Activated CD8-positive, alpha-beta T cell treated with anti-CD3 and anti-CD28 coated beads for 36 hours (primary cell): ENCODE measurements at regions not wholly inside any gene's neighbourhood (a gene's known extent, or its start where the extent isn't known, plus 50 kb on each side); places are given as distances from the start of the nearest gene placed in this dataset.

ENCODE experiments used
- ATAC-seq: fragments of 200-7000 bp; cut with Tn5 transposase; one replicate; pipeline ENCODE4 v1.10.0; 2021; ENCODE audit warnings: mild to moderate bottlenecking, moderate library complexity
- CTCF ChIA-PET: fragments of 350-600 bp; sonication (Branson Sonifier 250); formaldehyde crosslinking; loops from one replicate; lab custom pipeline; 2021; ENCODE audit warnings: antibody characterized with exemption; lab: Charles Lee
- POLR2A ChIA-PET: fragments of 350-600 bp; sonication (Branson Sonifier 250); formaldehyde crosslinking; loops from one replicate; lab custom pipeline; 2021; ENCODE audit warnings: antibody characterized with exemption; lab: Charles Lee
- DNase-seq: peaks from one replicate; pipeline ENCODE4 v3.0.0-alpha.2; 2020
- H3K27ac Mint-ChIP-seq: one replicate; pipeline ENCODE4 v1.8.0; 2021; ENCODE audit warnings: mild to moderate bottlenecking, mixed read lengths
- H3K27me3 Mint-ChIP-seq: one replicate; pipeline ENCODE4 v1.8.0; 2021; ENCODE audit warnings: mixed read lengths
- H3K36me3 Mint-ChIP-seq: one replicate; pipeline ENCODE4 v1.8.0; 2021; ENCODE audit warnings: low read depth, mixed read lengths
- H3K4me1 Mint-ChIP-seq: one replicate; pipeline ENCODE4 v1.8.0; 2021; ENCODE audit warnings: low read depth, mixed read lengths
- H3K4me3 Mint-ChIP-seq: one replicate; pipeline ENCODE4 v1.8.0; 2021; ENCODE audit warnings: mild to moderate bottlenecking, moderate library complexity, mixed read lengths
- H3K9me3 Mint-ChIP-seq: one replicate; pipeline ENCODE4 v1.8.0; 2021; ENCODE audit warnings: mixed read lengths
- intact Hi-C: fragments of 100-400 bp; cut with micrococcal nuclease; formaldehyde crosslinking; loops from one replicate; pipeline ENCODE4 v1.10.0; 2022
- TF ChIP-seq, protein P1 (sequence below): fragments of 200-600 bp; IDR thresholded peaks from one replicate; pipeline ENCODE4 v1.8.0; 2022; ENCODE audit warnings: antibody characterized with exemption, mild to moderate bottlenecking

DNA sequence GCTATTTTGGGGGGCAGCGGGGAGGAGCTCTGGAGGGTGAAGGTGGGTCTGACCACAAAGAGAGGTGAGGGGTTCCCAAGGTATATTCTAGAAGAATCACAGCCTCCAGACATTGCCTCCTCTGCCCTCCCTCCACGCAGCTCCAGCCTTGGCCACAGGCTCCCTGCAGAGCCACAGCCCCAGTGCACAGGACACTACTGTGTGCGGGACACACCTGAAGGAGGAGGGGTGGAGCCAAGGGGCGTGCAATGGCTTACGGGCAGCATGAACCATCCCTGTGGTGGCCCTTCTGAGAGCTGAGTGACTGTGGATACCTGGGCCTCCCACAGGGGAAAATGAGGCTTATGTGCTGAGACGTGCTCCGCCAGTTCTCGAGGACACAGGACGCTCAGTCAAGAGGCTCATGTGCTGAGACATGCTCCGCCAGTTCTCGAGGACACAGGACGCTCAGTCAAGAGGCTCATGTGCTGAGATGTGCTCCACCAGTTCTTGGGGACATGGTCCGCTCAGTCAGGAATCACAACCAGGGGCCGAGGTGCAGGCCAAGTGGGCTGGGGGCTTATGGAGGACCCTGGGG, 417.3 kb downstream of the SHANK2 start:
- ATAC-seq (no peak), DNase-seq (no peak)
- Mint-ChIP-seq H3K9me3 (peaks cover 3% of the 10 kb centered on the region), H3K36me3 (no peaks in the 10 kb centered on the region), H3K4me3 (no peak overlapping the region), H3K4me1 (no peaks in the 10 kb centered on the region), H3K27ac (no peak overlapping the region), H3K27me3 (no peaks in the 10 kb centered on the region)
- intact Hi-C loops: no loop called here
- TF ChIP-seq, protein P1, sequence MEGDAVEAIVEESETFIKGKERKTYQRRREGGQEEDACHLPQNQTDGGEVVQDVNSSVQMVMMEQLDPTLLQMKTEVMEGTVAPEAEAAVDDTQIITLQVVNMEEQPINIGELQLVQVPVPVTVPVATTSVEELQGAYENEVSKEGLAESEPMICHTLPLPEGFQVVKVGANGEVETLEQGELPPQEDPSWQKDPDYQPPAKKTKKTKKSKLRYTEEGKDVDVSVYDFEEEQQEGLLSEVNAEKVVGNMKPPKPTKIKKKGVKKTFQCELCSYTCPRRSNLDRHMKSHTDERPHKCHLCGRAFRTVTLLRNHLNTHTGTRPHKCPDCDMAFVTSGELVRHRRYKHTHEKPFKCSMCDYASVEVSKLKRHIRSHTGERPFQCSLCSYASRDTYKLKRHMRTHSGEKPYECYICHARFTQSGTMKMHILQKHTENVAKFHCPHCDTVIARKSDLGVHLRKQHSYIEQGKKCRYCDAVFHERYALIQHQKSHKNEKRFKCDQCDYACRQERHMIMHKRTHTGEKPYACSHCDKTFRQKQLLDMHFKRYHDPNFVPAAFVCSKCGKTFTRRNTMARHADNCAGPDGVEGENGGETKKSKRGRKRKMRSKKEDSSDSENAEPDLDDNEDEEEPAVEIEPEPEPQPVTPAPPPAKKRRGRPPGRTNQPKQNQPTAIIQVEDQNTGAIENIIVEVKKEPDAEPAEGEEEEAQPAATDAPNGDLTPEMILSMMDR: no peak
- POLR2A ChIA-PET: interaction anchor here (0.7 kb wide), 1 partner anchor 65 kb away, joined by 3 read pairs; no protein-coding TSS in a partner anchor
- CTCF ChIA-PET: no interaction called here

DNA sequence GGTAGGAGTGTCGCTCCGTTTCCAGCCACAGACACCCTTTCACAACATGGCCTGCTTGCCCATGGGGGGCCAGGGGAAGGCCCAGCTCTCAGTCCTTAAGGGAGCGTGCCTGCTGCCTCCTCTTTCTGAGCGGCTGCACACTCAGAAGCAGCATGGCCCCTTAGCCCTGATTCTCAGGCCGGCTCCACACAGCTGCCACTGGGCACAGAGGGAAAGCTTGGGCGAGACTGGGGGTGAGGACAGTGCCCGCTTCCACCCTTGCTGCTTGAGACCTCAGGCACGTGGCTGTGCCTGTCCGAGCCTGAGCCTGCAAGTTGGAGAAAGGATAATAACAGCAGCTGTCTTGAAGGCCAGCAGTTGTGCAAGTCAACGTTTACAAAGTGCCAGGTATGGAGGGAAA, 416.3 kb downstream of the SHANK2 start:
- Mint-ChIP-seq H3K9me3 (peaks cover 3% of the 10 kb centered on the region), H3K27ac (no peak overlapping the region), H3K27me3 (no peaks in the 10 kb centered on the region), H3K4me3 (no peak overlapping the region), H3K4me1 (no peaks in the 10 kb centered on the region), H3K36me3 (no peaks in the 10 kb centered on the region)
- TF ChIP-seq, protein P1: no peak
- intact Hi-C loops: no loop called here
- ATAC-seq (no peak), DNase-seq (no peak)
- ChIA-PET POLR2A (no interaction called here), CTCF (no interaction called here)

- Mint-ChIP-seq H3K4me3 (no peak overlapping the region), H3K36me3 (no peaks in the 10 kb centered on the region), H3K9me3 (peaks cover 3% of the 10 kb centered on the region), H3K4me1 (no peaks in the 10 kb centered on the region), H3K27ac (no peak overlapping the region), H3K27me3 (no peaks in the 10 kb centered on the region)
- POLR2A ChIA-PET: no interaction called here
- intact Hi-C loops: no loop called here
- CTCF ChIA-PET: no interaction called here
- TF ChIP-seq, protein P1: no peak
- ATAC-seq (no peak), DNase-seq (no peak)
Observed at GRCh38 chr11:70838198-70838597, 414.2 kb downstream of the SHANK2 start.

DNA sequence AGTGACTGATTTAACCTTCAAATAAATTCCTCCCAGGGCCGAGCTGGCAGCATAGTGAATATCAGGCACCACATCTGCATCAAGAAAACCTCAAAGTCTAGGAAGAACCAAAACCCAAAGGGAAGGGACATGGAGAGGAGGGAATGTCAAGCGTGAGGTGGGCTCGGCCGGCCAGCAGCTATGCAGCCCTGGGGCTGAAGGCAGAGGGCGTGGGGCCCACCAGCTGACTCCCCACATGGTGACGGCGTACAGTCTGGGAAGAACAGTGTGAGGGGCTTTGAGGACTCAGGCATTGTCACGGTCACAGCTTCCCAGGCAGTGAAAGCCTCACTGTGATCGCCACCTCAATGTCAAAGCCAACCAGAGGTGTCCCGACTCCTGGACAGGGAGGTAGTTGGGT, 412.5 kb downstream of the SHANK2 start:
- Mint-ChIP-seq H3K27me3 (peaks cover 4% of the 10 kb centered on the region), H3K27ac (no peak overlapping the region), H3K36me3 (no peaks in the 10 kb centered on the region), H3K4me1 (no peaks in the 10 kb centered on the region), H3K9me3 (peaks cover 3% of the 10 kb centered on the region), H3K4me3 (no peak overlapping the region)
- TF ChIP-seq, protein P1: no peak
- no peak for ATAC-seq
- ChIA-PET CTCF (no interaction called here), POLR2A (no interaction called here)
- DNase-seq: no peak
- intact Hi-C loops: no loop called here

- Mint-ChIP-seq H3K9me3 (peaks cover 3% of the 10 kb centered on the region), H3K27me3 (peaks cover 6% of the 10 kb centered on the region), H3K27ac (no peak overlapping the region), H3K36me3 (no peaks in the 10 kb centered on the region), H3K4me1 (no peaks in the 10 kb centered on the region), H3K4me3 (no peak overlapping the region)
- intact Hi-C loops: no loop called here
- ChIA-PET CTCF (no interaction called here), POLR2A (no interaction called here)
- ATAC-seq (no peak), DNase-seq (no peak)
- TF ChIP-seq, protein P1: no peak
Observed at GRCh38 chr11:70841264-70841663, 411.1 kb downstream of the SHANK2 start.
